ELF-1 (cell line): ENCODE measurements at regions not wholly inside any gene's neighbourhood (a gene's known extent, or its start where the extent isn't known, plus 50 kb on each side); places are given as distances from the start of the nearest gene placed in this dataset.
"Not testable (repeated sequence)": the region's sequence is repeated elsewhere in the genome, so short reads cannot be mapped to it uniquely, and the experiment has no call there.

Source experiments
- DNase-seq: peaks from one replicate; pipeline ENCODE4 v3.0.0-alpha.2; 2016; ENCODE audit warnings: low read depth, low spot score

DNA sequence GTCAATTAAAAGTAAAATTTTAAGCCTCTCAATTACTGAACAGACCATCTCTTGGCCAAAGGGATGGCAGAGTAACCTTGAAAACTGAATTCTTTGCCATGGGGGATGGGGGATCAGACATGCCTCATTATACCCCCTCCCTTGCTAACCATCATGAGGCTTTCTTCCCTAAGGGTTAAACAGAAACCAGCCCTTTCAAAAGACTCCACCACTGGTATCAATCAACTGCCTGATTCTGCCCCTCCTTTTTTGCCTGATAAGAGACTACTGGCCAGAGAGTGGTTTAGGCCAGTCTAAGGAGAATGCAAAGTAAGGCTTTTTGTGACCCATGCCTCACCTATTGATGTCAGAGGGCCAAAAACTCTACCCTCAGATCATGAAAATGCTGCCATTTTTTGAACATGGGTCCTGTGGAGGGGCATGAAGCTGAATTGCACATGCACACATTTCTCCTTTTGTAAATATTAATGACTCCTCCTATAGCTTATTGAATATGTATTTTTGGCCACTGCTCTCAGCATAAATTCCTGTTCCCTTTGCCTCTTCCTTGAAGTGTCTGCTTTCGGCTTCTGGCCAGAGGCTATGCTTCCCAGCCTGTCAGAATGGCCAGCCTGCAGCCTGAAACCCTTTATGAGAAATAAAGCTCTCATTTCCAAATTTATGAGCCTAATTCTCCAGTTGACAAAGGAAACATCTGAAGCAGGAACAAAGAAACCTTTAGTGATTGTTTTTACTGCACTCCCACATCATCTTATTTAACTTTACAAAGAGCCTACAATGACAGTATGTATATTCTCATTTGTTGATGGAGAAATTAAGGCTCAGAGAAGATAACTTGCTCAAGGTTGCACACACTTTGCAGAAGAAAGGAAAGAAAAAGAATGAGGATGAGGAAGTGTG is 270.7 kb upstream of the CELF4 start:
- DNase-seq = peak; percentile 91

DNA sequence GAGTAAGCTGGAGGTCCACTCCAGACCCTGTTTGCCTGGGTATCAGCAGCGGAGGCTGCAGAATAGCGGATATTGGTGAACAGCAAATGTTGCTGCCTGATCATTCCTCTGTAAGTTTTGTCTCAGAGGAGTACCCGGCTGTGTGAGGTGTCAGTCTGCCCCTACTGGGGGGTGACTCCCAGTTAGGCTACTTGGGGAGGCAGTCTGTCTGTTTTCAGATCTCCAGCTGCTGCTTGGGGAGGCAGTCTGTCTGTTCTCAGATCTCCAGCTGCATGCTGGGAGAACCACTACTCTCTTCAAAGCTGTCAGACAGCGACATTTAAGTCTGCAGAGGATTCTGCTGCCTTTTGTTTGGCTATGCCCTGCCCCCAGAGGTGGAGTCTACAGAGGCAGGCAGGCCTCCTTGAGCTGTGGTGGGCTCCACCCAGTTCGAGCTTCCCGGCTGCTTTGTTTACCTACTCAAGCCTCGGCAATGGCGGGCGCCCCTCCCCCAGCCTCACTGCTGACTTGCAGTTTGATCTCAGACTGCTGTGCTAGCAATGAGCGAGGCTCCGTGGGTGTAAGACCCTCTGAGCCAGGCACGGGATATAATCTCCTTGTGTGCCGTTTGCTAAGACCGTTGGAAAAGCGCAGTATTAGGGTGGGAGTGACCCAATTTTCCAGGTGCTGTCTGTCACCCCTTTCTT is 266.6 kb upstream of the CELF4 start:
- DNase-seq = not testable (repeated sequence)

DNA sequence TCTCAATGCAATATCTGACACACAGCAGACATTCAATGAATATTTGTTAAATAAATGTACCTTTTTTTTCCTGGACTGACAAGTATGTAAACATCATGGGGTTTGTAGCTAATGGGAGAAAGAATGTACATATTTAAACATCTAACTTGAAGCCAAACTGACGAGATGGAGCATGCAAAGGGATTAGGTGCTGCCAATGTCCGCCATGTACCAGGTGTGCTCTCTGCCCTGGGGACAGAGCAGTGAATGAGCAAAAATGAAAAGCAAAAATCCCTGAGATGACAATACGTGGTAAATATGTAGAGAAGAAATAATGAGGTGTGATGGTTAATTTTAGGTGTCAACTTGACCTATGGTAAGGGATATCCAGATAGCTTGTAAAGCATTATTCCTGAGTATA is 247.4 kb upstream of the CELF4 start:
- no peak for DNase-seq

DNA sequence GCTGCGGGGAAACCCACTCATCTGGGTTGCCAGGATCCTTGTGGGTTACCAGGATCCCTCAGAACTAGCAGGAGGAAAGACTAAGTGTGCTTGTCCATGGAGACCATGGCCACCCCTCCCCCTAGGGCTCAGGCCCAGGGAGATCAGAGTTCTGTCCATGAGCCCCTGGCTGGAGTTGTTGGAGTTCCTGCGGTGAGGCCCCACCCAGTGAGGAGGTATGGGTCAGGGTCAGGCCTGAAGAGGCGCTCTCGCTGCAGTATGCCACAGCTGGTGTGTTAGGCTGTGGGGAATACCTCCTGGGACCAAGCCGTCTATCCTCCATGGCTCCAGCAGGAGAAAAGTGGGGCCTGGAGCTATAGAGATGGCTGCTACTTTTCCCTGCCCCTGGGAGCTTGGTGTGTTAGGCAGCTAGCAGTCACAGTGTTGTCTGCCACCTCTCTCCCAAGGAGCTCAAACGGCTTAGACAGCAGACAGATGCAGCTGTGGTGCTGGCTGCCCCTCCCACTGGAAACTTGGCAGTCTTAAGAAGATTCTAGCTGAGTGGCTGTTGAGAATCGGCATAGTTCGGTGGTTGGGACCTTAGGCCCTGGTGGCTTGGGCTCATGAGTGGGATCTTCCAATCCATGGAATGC is 240.3 kb upstream of the CELF4 start:
- DNase-seq = peak; percentile 3

DNA sequence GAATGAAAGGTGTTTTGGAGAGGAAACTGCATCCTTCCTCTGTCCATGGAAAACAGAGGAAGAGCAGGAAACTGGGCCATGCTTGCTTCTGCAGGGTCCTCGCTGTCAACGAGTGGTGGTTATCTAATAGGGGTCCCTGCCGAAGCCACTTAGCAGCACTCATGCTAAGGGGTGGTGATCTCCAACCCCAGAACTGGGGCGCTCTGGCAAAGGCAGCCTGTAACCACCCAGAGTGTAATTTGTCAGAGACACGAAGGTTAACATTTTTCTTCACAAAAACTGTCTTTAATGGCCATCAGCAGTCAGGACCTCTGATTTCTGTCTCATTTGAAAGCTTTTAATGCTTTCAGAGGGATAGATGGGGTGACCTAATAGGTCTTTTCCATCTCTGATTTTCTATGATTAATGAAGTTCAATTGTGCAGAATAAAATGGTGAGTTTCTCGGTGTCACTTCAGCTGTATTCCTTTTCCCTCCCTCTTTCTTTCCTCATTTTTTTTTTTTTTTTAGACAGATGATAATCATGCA is 231.3 kb upstream of the CELF4 start:
- DNase-seq = no peak

DNA sequence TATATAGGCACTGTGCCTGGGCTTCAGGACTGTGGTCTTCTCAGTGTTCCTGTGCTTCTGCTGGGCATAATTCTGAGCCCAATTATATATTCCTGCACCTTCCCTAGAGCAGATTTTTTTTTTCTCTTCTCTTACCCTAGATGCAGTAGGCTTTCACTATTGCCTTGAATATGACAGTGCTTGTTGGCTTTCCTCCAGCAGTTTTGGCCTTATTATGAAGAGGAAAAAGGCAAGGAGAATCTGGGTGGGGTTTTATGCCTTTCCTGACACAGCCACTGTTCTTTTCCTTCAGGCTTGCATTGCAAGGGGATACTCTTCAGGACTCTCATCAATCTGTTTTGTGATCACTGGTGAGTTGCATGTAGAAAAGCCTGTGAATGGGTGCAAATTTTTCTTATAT is 221.9 kb upstream of the CELF4 start:
- no peak for DNase-seq

DNA sequence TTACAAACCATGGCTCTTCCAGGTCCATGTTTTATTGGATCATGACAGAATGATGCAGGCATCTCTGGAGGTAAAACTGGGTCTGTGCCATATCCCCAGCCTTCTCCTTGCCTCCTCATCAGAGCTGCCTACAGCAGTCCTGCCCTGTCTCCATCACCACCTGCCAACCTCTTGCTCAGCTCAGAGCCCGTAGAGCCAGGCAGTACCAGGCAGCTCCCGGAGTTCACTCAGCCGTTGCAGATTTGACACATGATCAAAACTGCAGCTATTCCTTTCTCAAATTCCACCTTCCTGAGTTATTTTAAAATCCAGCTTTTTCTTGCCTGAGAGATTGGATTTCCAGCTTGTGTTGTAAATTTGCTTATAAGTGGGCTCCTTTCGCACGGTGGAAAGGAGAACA is 218.2 kb upstream of the CELF4 start:
- no peak for DNase-seq

DNA sequence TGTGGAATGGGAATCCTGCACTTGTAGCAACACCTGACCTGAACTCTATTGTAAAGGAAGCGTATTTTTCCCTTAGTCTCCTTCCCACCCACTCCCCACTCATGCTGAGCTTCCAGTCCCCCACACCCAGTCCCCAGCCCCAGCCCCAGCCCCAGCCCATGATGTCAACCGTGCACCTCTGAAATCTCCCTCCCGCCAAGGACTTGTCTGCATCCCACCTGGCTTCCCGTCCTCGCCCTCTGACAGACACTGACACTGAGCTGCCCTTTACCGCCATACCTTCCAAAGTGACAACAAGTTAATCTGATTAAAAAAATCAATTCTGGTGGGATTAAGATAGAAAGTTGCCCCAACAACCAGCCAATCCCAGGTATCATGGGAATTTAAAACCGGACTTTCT is 213.6 kb upstream of the CELF4 start:
- no peak for DNase-seq

DNA sequence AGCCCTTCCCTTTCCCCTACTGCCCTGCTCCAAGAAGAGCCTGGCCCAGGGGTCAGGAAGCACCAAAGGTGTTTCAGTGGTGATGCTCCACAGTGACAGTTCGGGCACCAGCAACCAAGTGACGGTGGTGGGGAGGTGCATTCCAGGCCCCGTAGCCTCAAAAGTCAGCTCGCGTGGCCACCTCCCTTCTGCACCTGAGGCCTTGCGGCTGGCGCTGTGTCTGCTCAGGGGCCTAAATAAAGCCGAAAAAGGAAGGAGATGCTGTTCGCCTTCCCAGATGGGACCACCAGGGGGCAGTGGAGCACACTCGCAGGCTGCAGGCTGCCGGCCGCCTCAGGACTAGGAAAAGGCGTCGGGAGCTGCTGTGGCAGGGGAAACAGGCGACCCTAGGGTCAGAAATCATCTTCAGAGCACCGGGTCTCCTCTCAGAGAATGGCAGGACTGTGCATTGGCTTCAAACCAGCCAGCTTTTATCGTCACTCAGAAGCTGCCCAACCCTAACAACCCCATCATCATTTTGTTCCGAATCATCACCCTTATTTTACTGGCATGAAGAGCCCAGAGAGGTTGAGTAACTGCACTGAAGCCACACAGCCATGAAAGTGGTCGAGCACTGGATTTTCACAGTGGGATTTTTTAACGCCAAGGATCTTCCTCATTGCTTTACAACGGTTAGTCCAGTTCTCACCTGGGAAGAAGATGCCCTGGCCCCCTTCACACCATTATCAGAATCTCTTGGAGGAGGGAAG is 213.0 kb upstream of the CELF4 start:
- DNase-seq = peak; percentile 96

DNA sequence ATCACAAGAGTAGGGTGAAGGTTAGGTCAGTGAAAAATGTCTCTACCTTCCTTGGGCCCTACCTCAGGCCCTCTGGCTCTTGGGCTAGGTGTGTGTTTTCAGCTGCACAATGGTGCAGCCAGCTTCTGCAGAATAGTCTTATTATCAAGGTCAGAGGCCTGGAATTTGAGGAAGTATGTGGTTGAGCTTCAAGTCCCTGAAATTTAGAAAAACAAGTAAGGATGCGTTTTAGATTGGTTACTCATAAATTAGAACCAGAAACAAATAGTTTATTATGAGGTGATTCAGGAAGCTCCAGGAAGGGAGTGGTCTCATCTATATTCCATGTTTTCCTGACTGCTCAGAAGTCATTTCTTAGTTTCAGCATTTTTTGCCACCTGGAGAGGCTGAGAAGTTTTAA is 204.2 kb upstream of the CELF4 start:
- no peak for DNase-seq

DNA sequence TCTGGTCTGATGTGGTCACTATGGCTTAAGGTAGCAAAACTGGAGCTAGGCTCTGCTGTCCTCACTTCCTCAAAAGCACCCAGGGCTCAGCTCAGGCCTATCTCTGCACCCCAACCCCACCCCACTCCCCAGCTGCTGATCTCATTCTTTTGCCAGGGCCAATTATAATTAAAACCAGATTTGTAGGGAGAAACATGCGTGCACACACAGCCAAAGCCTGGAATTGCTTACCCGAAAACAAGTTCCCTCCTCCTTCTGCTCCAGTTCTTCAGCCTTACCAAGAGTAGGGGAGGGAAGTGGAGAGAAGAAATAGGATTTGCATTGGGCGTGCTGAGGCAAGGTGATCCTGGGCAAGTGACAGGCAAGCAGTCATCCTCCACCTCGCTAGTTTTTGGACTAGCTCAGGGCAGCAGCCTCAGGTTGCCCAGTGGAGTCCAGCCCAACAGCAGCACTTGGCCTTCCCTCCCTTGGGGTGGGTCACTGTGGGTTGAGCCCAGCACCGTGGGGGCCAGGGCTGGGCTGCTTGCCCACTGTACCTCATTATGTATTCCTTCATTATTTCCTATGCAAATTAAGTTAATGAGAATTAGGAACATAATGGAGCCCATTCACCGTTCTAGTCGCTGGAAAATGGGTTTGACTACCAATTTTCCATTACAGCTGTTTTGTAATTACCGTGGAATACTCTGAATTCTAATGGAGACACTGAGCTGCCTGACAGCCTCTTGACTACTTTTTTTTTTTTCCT is 199.1 kb upstream of the CELF4 start:
- no peak for DNase-seq

DNA sequence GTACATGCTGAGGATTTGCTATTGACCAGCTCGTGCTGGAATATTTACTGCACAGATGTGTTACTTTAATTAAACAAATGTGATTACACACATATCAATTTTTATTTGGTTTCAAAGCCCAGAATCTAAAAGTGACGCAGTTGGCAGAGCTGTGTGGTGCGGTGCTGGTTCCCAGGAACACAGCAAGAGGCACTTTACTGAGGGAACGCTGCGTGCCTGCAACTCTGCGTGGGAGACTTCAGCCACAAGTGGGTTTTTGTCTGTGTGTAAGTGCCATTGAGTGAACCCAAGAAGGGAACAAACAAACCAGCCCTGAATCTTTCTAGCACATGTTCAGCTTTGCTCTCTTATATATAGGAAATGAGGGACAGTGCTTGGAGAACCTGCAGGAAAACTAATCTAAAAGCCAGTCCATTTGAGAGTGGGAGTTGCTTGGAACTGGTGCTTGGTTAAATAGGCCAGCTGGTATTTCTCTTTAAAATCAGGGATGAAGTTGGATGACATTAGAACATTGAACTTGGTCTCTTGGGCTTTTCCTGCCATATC is 196.6 kb upstream of the CELF4 start:
- DNase-seq = no peak

DNA sequence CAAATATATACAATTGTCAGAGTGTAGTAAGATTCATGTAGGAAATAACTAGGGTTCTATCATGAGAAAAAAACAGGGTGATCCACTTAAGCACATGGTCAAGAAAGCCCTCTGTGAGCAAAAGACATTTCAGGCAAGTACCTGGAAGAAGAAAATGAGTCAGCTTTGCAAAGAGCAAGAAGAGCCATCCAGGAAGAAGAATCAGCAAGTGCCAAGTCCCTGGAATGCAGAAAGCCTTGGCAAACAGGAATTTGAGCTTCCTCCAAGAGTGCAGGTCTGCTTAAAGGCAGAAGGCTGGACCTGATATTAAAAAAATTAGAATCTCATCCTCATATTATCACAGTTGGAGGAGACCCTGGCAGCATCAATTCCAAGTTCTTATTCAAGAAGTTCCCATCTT is 188.5 kb upstream of the CELF4 start:
- no peak for DNase-seq

DNA sequence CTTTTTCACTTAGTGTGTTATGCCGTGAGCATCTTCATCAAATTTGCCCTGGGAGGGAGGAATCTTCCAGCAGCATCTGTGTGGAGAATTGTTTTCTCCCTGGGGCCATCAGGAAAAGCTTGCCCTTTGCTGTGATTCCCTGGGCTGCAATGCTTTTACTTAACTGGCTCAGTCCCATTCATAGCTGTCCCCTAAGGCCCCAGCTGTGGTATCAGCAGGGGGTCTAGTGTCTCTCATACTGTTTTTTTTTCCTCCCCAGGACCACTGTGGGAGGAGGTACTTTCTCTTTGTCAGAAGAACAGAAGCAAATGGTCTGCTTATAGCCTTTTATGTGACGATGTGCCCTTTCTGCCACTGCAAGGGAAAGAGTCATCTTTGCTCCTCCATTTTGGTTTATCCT is 176.8 kb upstream of the CELF4 start:
- peak; percentile 87 for DNase-seq

DNA sequence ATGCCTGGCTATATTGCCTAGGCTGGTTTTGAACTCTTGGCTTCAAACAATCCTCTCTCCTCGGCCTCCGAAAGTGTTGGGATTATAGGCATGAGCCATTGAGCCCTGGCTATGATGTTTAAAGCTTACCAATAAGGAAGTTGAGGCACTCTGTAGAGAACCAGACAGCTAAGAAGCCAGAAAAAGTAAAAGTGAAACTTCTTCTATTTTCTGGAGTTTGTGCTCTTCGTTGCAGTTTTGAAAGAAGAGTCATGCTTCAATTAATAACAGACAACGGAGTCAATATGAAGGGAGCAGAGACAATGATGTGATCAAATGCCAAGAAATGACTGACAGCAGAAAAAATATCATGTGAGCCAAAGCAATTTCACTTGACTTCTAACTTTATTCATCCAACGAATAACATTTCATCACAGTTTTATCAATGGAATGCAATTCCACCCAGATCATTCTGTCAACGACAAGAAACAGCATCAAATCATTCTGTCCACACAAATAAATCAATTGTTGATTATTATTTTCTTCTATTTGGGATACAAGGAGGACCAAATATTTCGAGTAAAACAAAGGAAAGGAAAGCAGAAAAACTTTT is 175.5 kb upstream of the CELF4 start:
- DNase-seq = no peak

DNA sequence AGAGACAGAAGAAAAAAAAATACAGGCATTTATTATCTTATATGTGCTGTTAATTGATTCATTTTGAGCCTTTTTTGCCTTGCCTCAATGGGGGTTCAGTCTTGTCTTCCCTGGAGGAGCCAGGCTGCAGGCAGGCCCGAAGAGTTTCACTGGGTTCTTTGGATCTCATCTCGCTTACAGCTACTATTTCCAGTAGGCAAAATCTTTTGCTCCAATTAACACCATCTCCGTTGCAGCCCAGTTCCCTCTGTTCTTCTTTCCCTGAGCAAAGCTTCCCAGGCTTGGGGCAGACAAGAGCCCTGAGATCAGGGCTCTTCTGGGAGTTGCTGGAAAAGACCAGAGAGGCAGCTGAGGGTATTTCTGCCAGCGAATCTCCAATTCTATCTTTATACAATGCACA is 168.8 kb upstream of the CELF4 start:
- DNase-seq = no peak

DNA sequence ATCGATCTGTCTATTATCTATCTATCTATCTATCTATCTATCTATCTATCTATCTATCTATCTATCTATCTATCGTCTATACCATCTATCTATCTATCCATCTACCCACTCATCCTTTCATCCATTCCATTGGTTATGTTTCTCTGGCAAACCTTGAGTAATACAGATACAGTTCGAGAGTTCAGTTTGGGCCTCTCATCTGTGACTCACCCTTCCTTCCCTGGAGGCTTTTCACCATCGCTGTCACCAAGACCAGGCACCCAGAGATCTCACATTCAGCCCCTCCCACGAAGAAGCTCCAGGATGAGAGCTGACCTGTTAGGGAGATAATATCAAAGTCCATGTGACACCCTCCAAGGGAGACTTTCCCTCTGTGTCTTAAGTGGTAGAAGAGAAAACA is 164.1 kb upstream of the CELF4 start:
- no peak for DNase-seq

DNA sequence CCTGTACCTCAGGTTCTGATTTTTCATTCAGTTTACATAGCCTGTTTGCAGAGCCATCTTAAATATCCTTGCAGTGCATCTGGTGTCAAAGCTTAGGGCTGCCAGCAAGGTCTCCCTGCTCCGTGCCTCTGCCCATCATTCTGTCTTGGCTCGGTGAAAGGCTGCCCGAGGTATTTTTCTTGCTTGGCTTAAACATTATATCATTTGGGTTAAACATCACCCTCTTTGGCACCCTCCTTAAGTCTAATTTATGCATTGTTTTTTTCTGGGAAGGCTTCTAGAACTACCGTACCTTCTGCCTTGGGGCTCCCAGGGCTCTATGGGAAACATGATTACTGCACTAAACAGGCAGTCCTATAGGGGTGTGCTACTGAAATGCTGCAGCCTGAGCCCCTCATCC is 158.6 kb upstream of the CELF4 start:
- DNase-seq = no peak

DNA sequence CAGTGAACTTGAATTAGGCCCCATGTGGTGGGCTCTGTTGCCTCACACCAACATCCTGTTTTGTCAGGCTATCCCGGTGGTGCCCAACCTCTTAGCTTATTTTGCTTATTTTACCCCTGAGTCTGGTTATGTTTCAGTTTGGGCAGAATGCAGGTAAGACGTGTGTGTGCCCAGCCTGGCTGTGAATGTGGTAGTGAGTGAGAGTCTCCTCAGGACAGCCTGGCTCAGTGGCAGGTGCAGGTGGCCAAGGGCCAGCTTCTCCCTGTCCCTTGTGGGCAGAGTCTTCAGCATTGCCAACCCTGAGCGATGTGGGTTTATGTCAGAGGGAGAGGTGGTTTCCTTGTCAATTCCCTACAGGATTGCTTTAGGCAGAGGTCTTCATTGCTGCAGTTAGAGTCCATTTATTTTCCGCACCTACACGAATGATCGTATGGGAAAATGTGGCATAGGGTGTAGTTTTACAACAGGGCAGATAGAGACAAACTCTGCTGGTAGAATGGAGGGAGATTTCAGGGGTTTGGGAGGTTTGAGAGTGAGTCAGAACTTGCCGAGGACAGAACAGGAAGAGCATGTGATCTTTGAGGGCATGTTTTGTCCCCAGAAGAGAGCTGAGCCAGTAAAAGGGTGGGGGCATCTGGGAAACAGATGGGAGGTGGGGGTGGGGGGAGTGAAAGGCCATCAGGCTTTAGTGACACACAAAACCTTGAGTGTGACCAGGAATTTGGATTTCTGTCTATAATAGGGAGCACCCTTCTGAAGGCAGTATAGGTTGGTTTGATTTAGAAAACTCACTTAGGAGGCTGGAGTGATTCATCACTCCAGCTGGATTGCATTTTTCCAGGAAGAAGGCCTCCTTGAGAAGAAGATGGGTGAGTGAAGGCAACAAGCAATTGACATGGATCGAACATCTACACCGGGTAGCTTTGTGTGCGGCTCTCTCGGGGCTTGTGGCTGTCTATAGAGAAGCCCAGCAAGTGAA is 156.2 kb upstream of the CELF4 start:
- DNase-seq = no peak
